B cell (primary cell): ENCODE measurements at regions not wholly inside any gene's neighbourhood (a gene's known extent, or its start where the extent isn't known, plus 50 kb on each side); places are given as distances from the start of the nearest gene placed in this dataset.

Source experiments
- ATAC-seq: fragments of 200-7000 bp; cut with Tn5 transposase; one replicate; pipeline ENCODE4 v1.10.0; 2021; ENCODE audit warnings: low read depth, mild to moderate bottlenecking, moderate number of reproducible peaks, moderate library complexity
- CTCF ChIA-PET: fragments of 350-600 bp; sonication (Branson Sonifier 250); formaldehyde crosslinking; loops from one replicate; lab custom pipeline; 2021; ENCODE audit warnings: antibody characterized with exemption, inconsistent platforms; lab: Charles Lee
- POLR2A ChIA-PET: fragments of 350-600 bp; sonication (Branson Sonifier 250); formaldehyde crosslinking; loops from one replicate; lab custom pipeline; 2021; ENCODE audit warnings: antibody characterized with exemption; lab: Charles Lee
- DNase-seq: peaks from one replicate; pipeline ENCODE4 v3.0.0; 2013
- H2AFZ ChIP-seq: 2 replicates; pipeline ENCODE4 v1.6.1; 2012; ENCODE audit warnings: mild to moderate bottlenecking, low read depth, low read length; ENCODE audit not compliant: insufficient read depth, poor library complexity, severe bottlenecking
- H3K27ac ChIP-seq, 2 donors: 1 replicate in 1 of 2; 2 replicates in 1 of 2; pipeline ENCODE4 v1.5.1; 2012 to 2013; ENCODE audit warnings: low read length in 2 of 2, mild to moderate bottlenecking in 2 of 2, moderate library complexity in 1 of 2
- H3K27me3 ChIP-seq, 4 experiments: fragments of 200-600 bp in 1 of 4; sonication (generic) in 1 of 4; replicated peaks in 1 of 4; 1 replicate in 2 of 4; 2 replicates in 2 of 4; pipeline versions ENCODE4 v1.6.1 to v1.7.0; 2013 to 2016; ENCODE audit warnings: low read length in 3 of 4, mild to moderate bottlenecking in 2 of 4, mixed read lengths in 1 of 4, moderate library complexity in 1 of 4; ENCODE audit not compliant: insufficient read depth in 4 of 4, control insufficient read depth in 3 of 4; ENCODE audit errors: control extremely low read depth in 1 of 4
- H3K36me3 ChIP-seq, 2 experiments: replicated peaks in 1 of 2; 1 replicate in 1 of 2; 2 replicates in 1 of 2; pipeline versions ENCODE4 v1.6.1 to v1.7.1; 2013; ENCODE audit warnings: low read length in 1 of 2; ENCODE audit not compliant: insufficient read depth in 2 of 2, control insufficient read depth in 1 of 2; ENCODE audit errors: control extremely low read depth in 1 of 2, extremely low read depth in 1 of 2
- H3K4me1 ChIP-seq, 2 donors: fragments of 200-600 bp in 1 of 2; sonication (generic) in 1 of 2; 1 replicate in 1 of 2; 2 replicates in 1 of 2; pipeline versions ENCODE4 v1.5.1 to v1.6.1; 2013 to 2017; ENCODE audit warnings: low read length in 2 of 2; ENCODE audit not compliant: control insufficient read depth in 2 of 2, insufficient read depth in 2 of 2
- H3K4me2 ChIP-seq: replicated peaks from 2 replicates; pipeline ENCODE3; 2012; ENCODE audit warnings: mild to moderate bottlenecking, low read depth, low read length; ENCODE audit not compliant: poor library complexity, severe bottlenecking
- H3K4me3 ChIP-seq, 5 experiments: fragments of 200-600 bp in 1 of 5; sonication (generic) in 1 of 5; 1 replicate in 3 of 5; 2 replicates in 2 of 5; pipeline versions ENCODE4 v1.5.1 to v1.7.0; 2011 to 2016; ENCODE audit warnings: low read length in 4 of 5, mild to moderate bottlenecking in 4 of 5, low read depth in 2 of 5, control low read depth in 1 of 5, moderate library complexity in 1 of 5; ENCODE audit not compliant: insufficient read depth in 1 of 5; ENCODE audit errors: control extremely low read depth in 1 of 5, extremely low read depth in 1 of 5
- H3K79me2 ChIP-seq: fragments of 200-600 bp; sonication (generic); one replicate; pipeline ENCODE4 v1.6.0; 2016; ENCODE audit warnings: low read length; ENCODE audit not compliant: control insufficient read depth, insufficient read depth
- H3K9ac ChIP-seq: fragments of 200-600 bp; sonication (generic); 2 replicates; pipeline ENCODE4 v1.6.1; 2017; ENCODE audit warnings: mild to moderate bottlenecking, low read length, moderate library complexity
- H3K9me3 ChIP-seq, 3 donors: one replicate each; pipeline versions ENCODE4 v1.6.1 to v1.7.1; 2013; ENCODE audit warnings: low read length in 2 of 3; ENCODE audit not compliant: control insufficient read depth in 2 of 3, insufficient read depth in 1 of 3; ENCODE audit errors: control extremely low read depth in 1 of 3
- H4K20me1 ChIP-seq: 2 replicates; pipeline ENCODE4 v1.6.0; 2012; ENCODE audit warnings: mild to moderate bottlenecking, low read length; ENCODE audit not compliant: insufficient read depth, control insufficient read depth, poor library complexity, severe bottlenecking
- H3K27ac Mint-ChIP-seq: one replicate; pipeline ENCODE4 v1.8.0; 2021; ENCODE audit warnings: mixed read lengths
- H3K27me3 Mint-ChIP-seq: one replicate; pipeline ENCODE4 v1.8.0; 2021; ENCODE audit warnings: mixed read lengths
- H3K4me1 Mint-ChIP-seq: one replicate; pipeline ENCODE4 v1.8.0; 2021; ENCODE audit warnings: mixed read lengths
- H3K4me3 Mint-ChIP-seq: one replicate; pipeline ENCODE4 v1.8.0; 2021; ENCODE audit warnings: mixed read lengths
- H3K9me3 Mint-ChIP-seq: one replicate; pipeline ENCODE4 v1.8.0; 2022; ENCODE audit warnings: mixed read lengths; ENCODE audit not compliant: insufficient read depth
- CTCF ChIP-seq: fragments of 200-600 bp; IDR thresholded peaks from one replicate; pipeline ENCODE4 v1.8.0; 2022; ENCODE audit warnings: antibody characterized with exemption, mild to moderate bottlenecking
- EZH2 ChIP-seq: IDR thresholded peaks from 2 replicates; pipeline ENCODE4 v1.6.1; 2012; ENCODE audit warnings: borderline replicate concordance, low read depth, mild to moderate bottlenecking, moderate library complexity, low read length; ENCODE audit not compliant: insufficient read depth, poor library complexity, severe bottlenecking
- WGBS: methylation state at CpG from one replicate; pipeline ENCODE4 v1.1.5; 2013; ENCODE audit warnings: missing lambda C conversion rate; ENCODE audit not compliant: insufficient coverage; 5-methylcytosine and 5-hydroxymethylcytosine counted together
- intact Hi-C: fragments of 100-400 bp; cut with micrococcal nuclease; formaldehyde crosslinking; loops from one replicate; pipeline ENCODE4 v1.10.0; 2022

DNA sequence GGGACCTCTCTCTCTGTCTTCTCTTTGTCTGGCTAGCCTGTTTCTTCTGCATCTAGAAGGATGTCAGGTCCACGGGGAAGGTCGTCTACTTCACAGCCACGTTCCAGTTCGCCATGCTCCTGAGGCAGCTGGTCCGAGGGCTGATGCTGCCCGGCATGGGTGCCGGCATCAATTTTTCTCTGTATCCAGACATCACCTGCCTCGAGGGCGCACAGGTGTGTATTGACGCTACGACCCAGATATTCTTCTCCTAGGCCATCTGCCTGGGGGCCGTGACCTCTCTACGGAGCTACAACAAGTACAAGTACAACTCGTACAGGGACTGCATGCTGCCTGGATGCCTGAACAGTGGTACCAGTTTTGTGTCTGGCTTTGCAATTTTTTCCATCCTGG, 841.6 kb upstream of the TMPRSS15 start:
- Histone ChIP-seq H2AFZ (no peak overlapping the region), H3K9ac (no peak overlapping the region), H3K4me2 (no peak overlapping the region), H4K20me1 (no peaks in the 10 kb centered on the region), H3K79me2 (no peaks in the 10 kb centered on the region), H3K36me3 (no peaks in the 10 kb centered on the region), H3K4me3 (no peak overlapping the region), H3K4me1 (no peaks in the 10 kb centered on the region), H3K27me3 (no peaks in the 10 kb centered on the region), H3K27ac (no peak overlapping the region), H3K9me3 (peaks cover 0 to 20% (median 2%) of the 10 kb centered on the region in 3 donors)
- 98% methylated on average over 14 of the region's 14 CpGs for WGBS
- CTCF ChIA-PET = no interaction called here
- peaks cover 6% of the 10 kb centered on the region for H3K9me3 Mint-ChIP-seq
- ATAC-seq (no peak), DNase-seq (no peak)
- intact Hi-C loops = no loop called here
- no peaks in the 10 kb centered on the region for H3K4me1 Mint-ChIP-seq
- POLR2A ChIA-PET = no interaction called here
- no peaks in the 10 kb centered on the region for H3K27me3 Mint-ChIP-seq
- TF ChIP-seq CTCF (no peak), EZH2 (no peak)
- H3K4me3 Mint-ChIP-seq = no peak overlapping the region
- H3K27ac Mint-ChIP-seq = no peak overlapping the region

DNA sequence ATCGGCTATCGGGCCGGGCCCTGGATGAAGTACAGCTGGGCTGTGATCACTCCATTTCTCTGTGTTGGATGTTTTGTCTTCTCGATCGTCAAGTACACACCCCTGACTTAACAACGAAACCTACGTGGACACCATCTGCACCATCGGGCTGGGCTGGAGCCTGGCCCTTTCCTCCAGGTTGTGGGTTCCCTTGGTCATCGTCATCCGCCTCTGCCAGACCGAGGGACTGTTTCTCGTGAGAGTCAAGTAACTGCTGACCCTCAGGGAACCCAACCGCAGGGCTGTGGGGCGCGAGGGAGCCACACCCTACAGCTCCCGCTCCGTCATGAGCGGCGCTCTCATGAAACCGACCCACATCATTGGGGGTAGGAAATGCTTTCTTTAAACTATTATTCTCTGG, 842.4 kb upstream of the TMPRSS15 start:
- Histone ChIP-seq H3K79me2 (no peaks in the 10 kb centered on the region), H2AFZ (no peak overlapping the region), H3K4me3 (no peak overlapping the region), H3K36me3 (no peaks in the 10 kb centered on the region), H3K4me2 (no peak overlapping the region), H3K4me1 (no peaks in the 10 kb centered on the region), H3K9me3 (peaks cover 0 to 20% (median 2%) of the 10 kb centered on the region in 3 donors), H4K20me1 (no peaks in the 10 kb centered on the region), H3K9ac (no peak overlapping the region), H3K27ac (no peak overlapping the region), H3K27me3 (no peaks in the 10 kb centered on the region)
- intact Hi-C loops = no loop called here
- Mint-ChIP-seq H3K4me1 (no peaks in the 10 kb centered on the region), H3K9me3 (peaks cover 6% of the 10 kb centered on the region), H3K27ac (no peak overlapping the region), H3K27me3 (no peaks in the 10 kb centered on the region), H3K4me3 (no peak overlapping the region)
- no peak for ATAC-seq
- DNase-seq = no peak
- POLR2A ChIA-PET = no interaction called here
- CTCF ChIA-PET = no interaction called here
- 96% methylated on average over 15 of the region's 20 CpGs for WGBS
- TF ChIP-seq CTCF (no peak), EZH2 (no peak)
